ENCODE measurements at regions not wholly inside any gene's neighbourhood (a gene's known extent, or its start where the extent isn't known, plus 50 kb on each side); places are given as distances from the start of the nearest gene placed in this dataset.

DNA sequence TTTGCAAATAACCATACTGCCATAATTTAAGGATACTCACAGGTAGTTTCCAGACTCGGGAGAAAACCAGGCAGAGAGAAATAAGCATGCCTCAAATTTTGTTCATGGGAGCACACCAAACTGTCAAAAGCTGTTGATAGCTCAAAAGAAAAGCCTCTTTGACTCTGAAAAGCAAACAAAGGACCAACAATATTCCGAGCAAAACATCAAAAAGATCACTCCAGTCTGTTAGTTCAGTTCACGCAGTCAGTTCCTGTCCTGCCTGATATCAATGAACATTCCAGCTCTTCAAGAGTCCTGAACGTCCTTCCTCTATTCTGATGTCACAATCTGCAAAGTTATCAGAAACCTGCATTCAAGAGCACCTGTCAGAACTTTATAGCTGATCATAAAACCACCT, 78.7 kb downstream of the RRM2 start:
- H3K27me3 ChIP-seq (replicated peaks in 1 of 2; ENCODE audit: control insufficient read depth in 2 of 2, extremely low read depth in 1 of 2, insufficient read depth in 2 of 2, low read length in 1 of 2) = no peaks in the 10 kb centered on the region
- no peak overlapping the region for H3K27ac Mint-ChIP-seq
- H3K27ac ChIP-seq (ENCODE audit: low read length) = no peak overlapping the region
- WGBS (ENCODE audit: insufficient coverage) = 90% methylated on average over 4 of the region's 4 CpGs
- POLR2A ChIA-PET = no interaction called here
- no peaks in the 10 kb centered on the region for H3K27me3 Mint-ChIP-seq
- no peak overlapping the region for H3K4me3 Mint-ChIP-seq
- ATAC-seq (replicated peaks in 1 of 4) (no peak), DNase-seq (no peak)
- H3K4me1 ChIP-seq (ENCODE audit: control insufficient read depth in 1 of 2, extremely low read depth in 1 of 2, insufficient read depth in 2 of 2, low read length in 2 of 2) = no peaks in the 10 kb centered on the region
- no peak overlapping the region for H3K4me3 ChIP-seq (ENCODE audit: control insufficient read depth in 1 of 2, extremely low read depth in 1 of 2, low read length in 1 of 2)
- no peaks in the 10 kb centered on the region for H3K9me3 Mint-ChIP-seq
- CTCF ChIA-PET = no interaction called here
- no peaks in the 10 kb centered on the region for H3K4me1 Mint-ChIP-seq
- H3K36me3 ChIP-seq (ENCODE audit: control insufficient read depth in 2 of 2, extremely low read depth in 1 of 2, insufficient read depth in 1 of 2, low read length in 1 of 2) = no peaks in the 10 kb centered on the region
- H3K36me3 Mint-ChIP-seq = no peaks in the 10 kb centered on the region
- H3K9me3 ChIP-seq = no peaks in the 10 kb centered on the region

DNA sequence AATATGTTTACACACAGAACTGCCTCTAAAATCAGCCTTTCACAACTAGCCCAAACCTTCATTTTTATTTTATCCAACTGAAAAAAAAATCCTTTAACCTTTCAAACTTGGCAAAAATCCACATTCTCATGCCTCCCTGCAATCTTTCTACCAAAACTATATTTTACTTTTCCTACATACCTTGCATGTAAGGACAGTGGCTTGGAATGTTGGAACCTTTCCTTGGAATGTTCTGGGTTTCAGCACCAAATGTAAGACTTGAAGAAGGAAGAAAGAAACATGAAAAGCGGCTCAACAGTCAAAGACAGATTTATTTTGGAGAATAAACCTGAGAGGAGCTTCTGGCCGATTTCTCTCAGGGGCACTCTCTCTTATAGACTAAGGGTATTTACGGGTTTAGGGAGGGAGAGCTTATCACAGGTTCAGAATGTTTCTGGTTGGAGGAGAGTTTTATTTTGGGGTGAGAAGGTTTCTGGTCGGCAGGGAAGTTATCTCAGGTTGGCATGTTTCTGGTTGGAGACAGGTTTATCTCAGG, 79.7 kb downstream of the RRM2 start:
- H3K27ac Mint-ChIP-seq = no peak overlapping the region
- no peak overlapping the region for H3K4me3 ChIP-seq (ENCODE audit: control insufficient read depth in 1 of 2, extremely low read depth in 1 of 2, low read length in 1 of 2)
- no peaks in the 10 kb centered on the region for H3K27me3 Mint-ChIP-seq
- WGBS (ENCODE audit: insufficient coverage) = 95% methylated on average over 3 of the region's 4 CpGs
- H3K27ac ChIP-seq (ENCODE audit: low read length) = no peak overlapping the region
- H3K27me3 ChIP-seq (replicated peaks in 1 of 2; ENCODE audit: control insufficient read depth in 2 of 2, extremely low read depth in 1 of 2, insufficient read depth in 2 of 2, low read length in 1 of 2) = no peaks in the 10 kb centered on the region
- POLR2A ChIA-PET = no interaction called here
- DNase-seq = no peak
- H3K9me3 ChIP-seq = no peaks in the 10 kb centered on the region
- H3K4me1 Mint-ChIP-seq = no peaks in the 10 kb centered on the region
- no peaks in the 10 kb centered on the region for H3K4me1 ChIP-seq (ENCODE audit: control insufficient read depth in 1 of 2, extremely low read depth in 1 of 2, insufficient read depth in 2 of 2, low read length in 2 of 2)
- CTCF ChIA-PET = no interaction called here
- ATAC-seq (replicated peaks in 1 of 4) = no peak
- H3K4me3 Mint-ChIP-seq = no peak overlapping the region
- H3K36me3 Mint-ChIP-seq = no peaks in the 10 kb centered on the region
- no peaks in the 10 kb centered on the region for H3K9me3 Mint-ChIP-seq
- H3K36me3 ChIP-seq (ENCODE audit: control insufficient read depth in 2 of 2, extremely low read depth in 1 of 2, insufficient read depth in 1 of 2, low read length in 1 of 2) = no peaks in the 10 kb centered on the region

DNA sequence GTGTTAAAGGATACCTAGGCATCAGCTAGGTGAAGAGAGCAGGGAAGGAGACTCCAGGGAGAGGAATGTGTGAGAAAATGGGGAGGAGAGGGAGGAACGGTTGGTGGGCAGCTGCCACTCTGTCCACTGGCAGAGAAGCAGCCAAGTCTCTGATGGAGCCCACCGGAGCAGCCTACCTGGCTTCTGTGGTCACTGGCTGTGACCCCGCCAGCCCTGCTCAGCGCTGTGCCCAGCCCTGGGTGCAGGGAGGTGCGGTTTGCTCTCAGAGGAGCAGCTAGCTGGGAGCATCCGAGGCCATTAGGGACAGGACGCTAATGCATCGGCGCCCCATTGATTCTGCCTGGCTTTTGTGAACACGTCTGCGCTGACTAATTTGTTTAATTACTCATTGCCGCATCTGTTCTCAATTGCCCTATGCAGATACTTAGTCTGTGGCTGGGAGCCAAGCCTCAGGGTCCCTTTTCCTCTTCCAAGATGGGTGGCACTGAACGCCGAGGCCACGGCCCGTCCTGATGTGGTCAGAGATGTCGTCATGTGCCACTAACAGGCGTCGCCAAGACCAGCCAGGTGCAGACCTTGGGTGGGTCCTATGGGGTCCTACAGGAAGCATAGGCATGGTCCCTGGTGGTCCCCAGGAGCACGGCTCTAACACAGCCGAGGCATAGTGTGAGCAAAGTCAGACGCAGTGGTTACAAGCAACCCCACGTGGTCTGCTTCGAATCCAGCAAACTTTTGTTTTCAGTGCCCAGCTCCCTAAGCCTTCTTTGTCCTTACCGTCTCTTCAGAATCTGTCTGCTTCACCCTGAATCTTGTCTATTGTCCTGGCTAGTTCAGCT, 82.0 kb downstream of the RRM2 start:
- no peaks in the 10 kb centered on the region for H3K4me1 ChIP-seq (ENCODE audit: control insufficient read depth in 1 of 2, extremely low read depth in 1 of 2, insufficient read depth in 2 of 2, low read length in 2 of 2)
- Mint-ChIP-seq H3K9me3 (no peaks in the 10 kb centered on the region), H3K4me3 (no peak overlapping the region), H3K36me3 (no peaks in the 10 kb centered on the region), H3K4me1 (no peaks in the 10 kb centered on the region), H3K27ac (no peak overlapping the region), H3K27me3 (no peaks in the 10 kb centered on the region)
- no peaks in the 10 kb centered on the region for H3K9me3 ChIP-seq
- ATAC-seq (replicated peaks in 1 of 4) (no peak), DNase-seq (no peak)
- H3K4me3 ChIP-seq (ENCODE audit: control insufficient read depth in 1 of 2, extremely low read depth in 1 of 2, low read length in 1 of 2) = no peak overlapping the region
- no peaks in the 10 kb centered on the region for H3K36me3 ChIP-seq (ENCODE audit: control insufficient read depth in 2 of 2, extremely low read depth in 1 of 2, insufficient read depth in 1 of 2, low read length in 1 of 2)
- H3K27ac ChIP-seq (ENCODE audit: low read length) = no peak overlapping the region
- 88% methylated on average over 25 of the region's 25 CpGs for WGBS (ENCODE audit: insufficient coverage)
- CTCF ChIA-PET = no interaction called here
- no peaks in the 10 kb centered on the region for H3K27me3 ChIP-seq (replicated peaks in 1 of 2; ENCODE audit: control insufficient read depth in 2 of 2, extremely low read depth in 1 of 2, insufficient read depth in 2 of 2, low read length in 1 of 2)
- POLR2A ChIA-PET = no interaction called here

GRCh38 chr2:10205162-10205475, 82.6 kb downstream of the RRM2 start:
- ChIA-PET POLR2A (no interaction called here), CTCF (no interaction called here)
- Mint-ChIP-seq H3K27me3 (no peaks in the 10 kb centered on the region), H3K4me1 (no peaks in the 10 kb centered on the region), H3K4me3 (no peak overlapping the region), H3K9me3 (no peaks in the 10 kb centered on the region), H3K36me3 (no peaks in the 10 kb centered on the region), H3K27ac (no peak overlapping the region)
- WGBS (ENCODE audit: insufficient coverage) = 100% methylated on average over 7 of the region's 9 CpGs
- Histone ChIP-seq H3K4me1 (ENCODE audit: control insufficient read depth in 1 of 2, extremely low read depth in 1 of 2, insufficient read depth in 2 of 2, low read length in 2 of 2) (no peaks in the 10 kb centered on the region), H3K36me3 (ENCODE audit: control insufficient read depth in 2 of 2, extremely low read depth in 1 of 2, insufficient read depth in 1 of 2, low read length in 1 of 2) (no peaks in the 10 kb centered on the region), H3K27me3 (replicated peaks in 1 of 2; ENCODE audit: control insufficient read depth in 2 of 2, extremely low read depth in 1 of 2, insufficient read depth in 2 of 2, low read length in 1 of 2) (no peaks in the 10 kb centered on the region), H3K9me3 (no peaks in the 10 kb centered on the region), H3K27ac (ENCODE audit: low read length) (no peak overlapping the region), H3K4me3 (ENCODE audit: control insufficient read depth in 1 of 2, extremely low read depth in 1 of 2, low read length in 1 of 2) (no peak overlapping the region)
- no peak for DNase-seq
- no peak for ATAC-seq (replicated peaks in 1 of 4)

GRCh38 chr2:10208736-10209135, 86.2 kb downstream of the RRM2 start:
- Mint-ChIP-seq H3K36me3 (no peaks in the 10 kb centered on the region), H3K4me1 (no peaks in the 10 kb centered on the region), H3K4me3 (no peak overlapping the region), H3K9me3 (no peaks in the 10 kb centered on the region), H3K27ac (no peak overlapping the region), H3K27me3 (no peaks in the 10 kb centered on the region)
- no peak for DNase-seq
- Histone ChIP-seq H3K9me3 (no peaks in the 10 kb centered on the region), H3K4me3 (ENCODE audit: control insufficient read depth in 1 of 2, extremely low read depth in 1 of 2, low read length in 1 of 2) (no peak overlapping the region), H3K27ac (ENCODE audit: low read length) (no peak overlapping the region), H3K27me3 (replicated peaks in 1 of 2; ENCODE audit: control insufficient read depth in 2 of 2, extremely low read depth in 1 of 2, insufficient read depth in 2 of 2, low read length in 1 of 2) (no peaks in the 10 kb centered on the region), H3K4me1 (ENCODE audit: control insufficient read depth in 1 of 2, extremely low read depth in 1 of 2, insufficient read depth in 2 of 2, low read length in 2 of 2) (no peaks in the 10 kb centered on the region), H3K36me3 (ENCODE audit: control insufficient read depth in 2 of 2, extremely low read depth in 1 of 2, insufficient read depth in 1 of 2, low read length in 1 of 2) (no peaks in the 10 kb centered on the region)
- WGBS (ENCODE audit: insufficient coverage) = 93% methylated on average over 4 of the region's 5 CpGs
- ATAC-seq (replicated peaks in 1 of 4) = no peak
- ChIA-PET POLR2A (no interaction called here), CTCF (interaction anchor here in 1 of 2 donors (0.7 kb wide), 2 partner anchors 99 to 1336 kb away, joined by 3 to 5 read pairs; no protein-coding TSS in a partner anchor)

DNA sequence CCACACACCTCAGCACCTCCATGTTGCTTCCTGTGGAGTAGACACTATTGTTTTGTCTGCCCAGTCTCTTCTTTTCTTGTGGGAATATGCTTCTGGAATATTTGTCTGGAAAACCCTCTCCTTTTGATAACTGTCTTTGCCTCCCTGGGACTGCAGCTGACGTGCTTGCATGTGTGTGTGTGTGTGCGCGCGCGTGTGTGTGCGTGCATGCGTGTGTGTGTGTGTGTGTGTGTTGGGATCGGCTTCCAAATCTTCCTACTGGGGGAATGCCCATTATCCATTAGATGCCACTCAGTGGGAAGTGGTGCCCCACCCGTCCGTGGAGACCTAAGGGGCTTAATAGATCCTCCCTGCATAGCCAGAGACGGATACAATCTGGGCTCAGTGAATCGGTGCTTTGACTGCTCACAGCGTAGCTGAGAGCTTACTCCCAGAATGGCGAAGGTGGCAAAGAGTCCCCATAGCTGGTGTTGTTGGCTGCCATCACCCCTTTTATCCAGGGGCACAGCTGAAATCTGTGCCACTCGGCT, 86.9 kb downstream of the RRM2 start:
- Mint-ChIP-seq H3K36me3 (no peaks in the 10 kb centered on the region), H3K9me3 (no peaks in the 10 kb centered on the region), H3K27me3 (no peaks in the 10 kb centered on the region), H3K4me1 (no peaks in the 10 kb centered on the region), H3K4me3 (no peak overlapping the region), H3K27ac (no peak overlapping the region)
- ChIA-PET CTCF (interaction anchor here in 1 of 2 donors (0.7 kb wide), 1 partner anchor 1337 kb away, joined by 3 read pairs; no protein-coding TSS in a partner anchor), POLR2A (no interaction called here)
- no peak overlapping the region for H3K27ac ChIP-seq (ENCODE audit: low read length)
- ATAC-seq (replicated peaks in 1 of 4) (no peak), DNase-seq (no peak)
- 92% methylated on average over 9 of the region's 15 CpGs for WGBS (ENCODE audit: insufficient coverage)
- no peaks in the 10 kb centered on the region for H3K9me3 ChIP-seq
- H3K36me3 ChIP-seq (ENCODE audit: control insufficient read depth in 2 of 2, extremely low read depth in 1 of 2, insufficient read depth in 1 of 2, low read length in 1 of 2) = no peaks in the 10 kb centered on the region
- H3K4me3 ChIP-seq (ENCODE audit: control insufficient read depth in 1 of 2, extremely low read depth in 1 of 2, low read length in 1 of 2) = no peak overlapping the region
- no peaks in the 10 kb centered on the region for H3K27me3 ChIP-seq (replicated peaks in 1 of 2; ENCODE audit: control insufficient read depth in 2 of 2, extremely low read depth in 1 of 2, insufficient read depth in 2 of 2, low read length in 1 of 2)
- no peaks in the 10 kb centered on the region for H3K4me1 ChIP-seq (ENCODE audit: control insufficient read depth in 1 of 2, extremely low read depth in 1 of 2, insufficient read depth in 2 of 2, low read length in 2 of 2)

Data from T-cell (primary cell).